ENCODE measurements at regions not wholly inside any gene's neighbourhood (a gene's known extent, or its start where the extent isn't known, plus 50 kb on each side); places are given as distances from the start of the nearest gene placed in this dataset.
"Not testable (repeated sequence)": the region's sequence is repeated elsewhere in the genome, so short reads cannot be mapped to it uniquely, and the experiment has no call there.

- DNase-seq (ENCODE audit: extremely low read depth, low read depth, low spot score): no peak
These were observed 336.1 kb downstream of the RPS29 start for GRCh38 chr14:49250109-49250508.

GRCh38 chr14:49249022-49249421, 337.2 kb downstream of the RPS29 start:
- no peak for DNase-seq (ENCODE audit: extremely low read depth, low read depth, low spot score)

GRCh38 chr14:49243777-49244176, 342.4 kb downstream of the RPS29 start:
- not testable (repeated sequence) for DNase-seq (ENCODE audit: extremely low read depth, low read depth, low spot score)

GRCh38 chr14:49240383-49240782, 345.8 kb downstream of the RPS29 start:
- DNase-seq (ENCODE audit: extremely low read depth, low read depth, low spot score): no peak

GRCh38 chr14:49228552-49228951, 357.6 kb downstream of the RPS29 start:
- no peak for DNase-seq (ENCODE audit: extremely low read depth, low read depth, low spot score)

GRCh38 chr14:49221316-49221715, 364.9 kb downstream of the RPS29 start:
- DNase-seq (ENCODE audit: extremely low read depth, low read depth, low spot score): no peak

- no peak for DNase-seq (ENCODE audit: extremely low read depth, low read depth, low spot score)
These were observed 365.7 kb downstream of the RPS29 start for GRCh38 chr14:49220492-49220891.

GRCh38 chr14:49218436-49219092, 367.6 kb downstream of the RPS29 start:
- DNase-seq (ENCODE audit: extremely low read depth, low read depth, low spot score): no peak

GRCh38 chr14:49212721-49213120, 373.5 kb downstream of the RPS29 start:
- DNase-seq (ENCODE audit: extremely low read depth, low read depth, low spot score): no peak

GRCh38 chr14:49209416-49209815, 376.8 kb downstream of the RPS29 start:
- no peak for DNase-seq (ENCODE audit: extremely low read depth, low read depth, low spot score)

- no peak for DNase-seq (ENCODE audit: extremely low read depth, low read depth, low spot score)
These were observed 379.4 kb downstream of the RPS29 start for GRCh38 chr14:49206828-49207227.

GRCh38 chr14:49203676-49204075, 382.5 kb downstream of the RPS29 start:
- no peak for DNase-seq (ENCODE audit: extremely low read depth, low read depth, low spot score)

- no peak for DNase-seq (ENCODE audit: extremely low read depth, low read depth, low spot score)
These were observed 387.0 kb downstream of the RPS29 start for GRCh38 chr14:49199159-49199558.

GRCh38 chr14:49196327-49196726, 389.9 kb downstream of the RPS29 start:
- DNase-seq (ENCODE audit: extremely low read depth, low read depth, low spot score): no peak

- no peak for DNase-seq (ENCODE audit: extremely low read depth, low read depth, low spot score)
These were observed 392.1 kb downstream of the RPS29 start for GRCh38 chr14:49194067-49194466.

- DNase-seq (ENCODE audit: extremely low read depth, low read depth, low spot score): no peak
These were observed 392.7 kb downstream of the RPS29 start for GRCh38 chr14:49193332-49194065.

GRCh38 chr14:49191380-49191779, 394.8 kb downstream of the RPS29 start:
- DNase-seq (ENCODE audit: extremely low read depth, low read depth, low spot score): no peak

GRCh38 chr14:49189375-49189774, 396.8 kb downstream of the RPS29 start:
- DNase-seq (ENCODE audit: extremely low read depth, low read depth, low spot score): no peak

- no peak for DNase-seq (ENCODE audit: extremely low read depth, low read depth, low spot score)
These were observed 398.4 kb downstream of the RPS29 start for GRCh38 chr14:49187799-49188198.

GRCh38 chr14:49173765-49174373, 412.3 kb downstream of the RPS29 start:
- DNase-seq (ENCODE audit: extremely low read depth, low read depth, low spot score): peak; percentile 16

- DNase-seq (ENCODE audit: extremely low read depth, low read depth, low spot score): no peak
These were observed 422.1 kb downstream of the RPS29 start for GRCh38 chr14:49164074-49164473.

GRCh38 chr14:49160983-49161382, 425.2 kb downstream of the RPS29 start:
- no peak for DNase-seq (ENCODE audit: extremely low read depth, low read depth, low spot score)
